GM18498 (cell line): ENCODE measurements at regions not wholly inside any gene's neighbourhood (a gene's known extent, or its start where the extent isn't known, plus 50 kb on each side); places are given as distances from the start of the nearest gene placed in this dataset.
A peak's percentile ranks its signal among the peaks of the same experiment; 100 is the strongest.

Source experiments
- ATAC-seq: cut with Tn5 transposase; IDR thresholded peaks from one replicate; pipeline ENCODE4 v1.9.1; 2021; ENCODE audit warnings: mild to moderate bottlenecking, moderate library complexity; ENCODE audit not compliant: unreplicated experiment

- ATAC-seq, result no peak
These were observed 86.5 kb upstream of the CST7 start for GRCh38 chr20:24862606-24863005.

- ATAC-seq, result no peak
These were observed 85.7 kb upstream of the CST7 start for GRCh38 chr20:24863356-24863755.

- no peak for ATAC-seq
These were observed 83.1 kb upstream of the CST7 start for GRCh38 chr20:24866008-24866407.

GRCh38 chr20:24866742-24867141, 82.3 kb upstream of the CST7 start:
- no peak for ATAC-seq

- ATAC-seq, result no peak
These were observed 81.5 kb upstream of the CST7 start for GRCh38 chr20:24867556-24867955.

GRCh38 chr20:24868396-24868927, 80.6 kb upstream of the CST7 start:
- no peak for ATAC-seq

- ATAC-seq, result no peak
These were observed 80.1 kb upstream of the CST7 start for GRCh38 chr20:24868959-24869358.

- ATAC-seq, result no peak
These were observed 79.0 kb upstream of the CST7 start for GRCh38 chr20:24870057-24870456.

- ATAC-seq, result no peak
These were observed 78.2 kb upstream of the CST7 start for GRCh38 chr20:24870881-24871280.

- no peak for ATAC-seq
These were observed 77.4 kb upstream of the CST7 start for GRCh38 chr20:24871480-24872213.

GRCh38 chr20:24872291-24873024, 76.6 kb upstream of the CST7 start:
- peak; percentile 59 for ATAC-seq

- ATAC-seq, result peak; percentile 39
These were observed 75.9 kb upstream of the CST7 start for GRCh38 chr20:24873025-24873620.

GRCh38 chr20:24875078-24875477, 74.0 kb upstream of the CST7 start:
- no peak for ATAC-seq

GRCh38 chr20:24877652-24878051, 71.4 kb upstream of the CST7 start:
- ATAC-seq, result peak; percentile 50

- ATAC-seq, result no peak
These were observed 70.4 kb upstream of the CST7 start for GRCh38 chr20:24878657-24879056.

GRCh38 chr20:24879875-24880274, 69.2 kb upstream of the CST7 start:
- no peak for ATAC-seq

- no peak for ATAC-seq
These were observed 68.7 kb upstream of the CST7 start for GRCh38 chr20:24880356-24880755.

- no peak for ATAC-seq
These were observed 58.8 kb upstream of the CST7 start for GRCh38 chr20:24890286-24890685.

- ATAC-seq, result no peak
These were observed 57.3 kb upstream of the CST7 start for GRCh38 chr20:24891546-24892393.

GRCh38 chr20:24892522-24892921, 56.5 kb upstream of the CST7 start:
- ATAC-seq, result no peak

GRCh38 chr20:24892931-24893330, 56.1 kb upstream of the CST7 start:
- ATAC-seq, result no peak
